ENCODE measurements at regions not wholly inside any gene's neighbourhood (a gene's known extent, or its start where the extent isn't known, plus 50 kb on each side); places are given as distances from the start of the nearest gene placed in this dataset.

GRCh38 chr6:40788661-40789655 lies 201.8 kb upstream of the LRFN2 start:
- no peak for DNase-seq

GRCh38 chr6:40782355-40782754 lies 195.2 kb upstream of the LRFN2 start:
- no peak for DNase-seq

GRCh38 chr6:40780637-40781036 lies 193.5 kb upstream of the LRFN2 start:
- no peak for DNase-seq

GRCh38 chr6:40779409-40779808 lies 192.2 kb upstream of the LRFN2 start:
- DNase-seq, result no peak

GRCh38 chr6:40778918-40779317 lies 191.8 kb upstream of the LRFN2 start:
- no peak for DNase-seq

- DNase-seq, result no peak
Measured at GRCh38 chr6:40778196-40778595, 191.0 kb upstream of the LRFN2 start.

- no peak for DNase-seq
Measured at GRCh38 chr6:40774932-40775331, 187.8 kb upstream of the LRFN2 start.

GRCh38 chr6:40770794-40771193 lies 183.6 kb upstream of the LRFN2 start:
- DNase-seq, result no peak

- peak; percentile 30 for DNase-seq
Measured at GRCh38 chr6:40764726-40765125, 177.6 kb upstream of the LRFN2 start.

- DNase-seq, result no peak
Measured at GRCh38 chr6:40762981-40763380, 175.8 kb upstream of the LRFN2 start.

GRCh38 chr6:40760887-40761286 lies 173.7 kb upstream of the LRFN2 start:
- DNase-seq, result no peak

GRCh38 chr6:40759838-40760237 lies 172.7 kb upstream of the LRFN2 start:
- DNase-seq, result no peak

GRCh38 chr6:40759264-40759663 lies 172.1 kb upstream of the LRFN2 start:
- DNase-seq, result no peak

GRCh38 chr6:40755749-40756452 lies 168.7 kb upstream of the LRFN2 start:
- DNase-seq, result no peak

GRCh38 chr6:40755046-40755681 lies 168.0 kb upstream of the LRFN2 start:
- no peak for DNase-seq

- DNase-seq, result no peak
Measured at GRCh38 chr6:40754461-40755045, 167.4 kb upstream of the LRFN2 start.

- no peak for DNase-seq
Measured at GRCh38 chr6:40753675-40754448, 166.7 kb upstream of the LRFN2 start.

- DNase-seq, result no peak
Measured at GRCh38 chr6:40753048-40753447, 165.9 kb upstream of the LRFN2 start.

GRCh38 chr6:40744835-40745234 lies 157.7 kb upstream of the LRFN2 start:
- no peak for DNase-seq

GRCh38 chr6:40743690-40744446 lies 156.7 kb upstream of the LRFN2 start:
- DNase-seq, result no peak

GRCh38 chr6:40743226-40743625 lies 156.1 kb upstream of the LRFN2 start:
- no peak for DNase-seq

GRCh38 chr6:40740518-40740917 lies 153.4 kb upstream of the LRFN2 start:
- DNase-seq, result no peak
